NOMO-1 (cell line): ENCODE measurements at regions not wholly inside any gene's neighbourhood (a gene's known extent, or its start where the extent isn't known, plus 50 kb on each side); places are given as distances from the start of the nearest gene placed in this dataset.
"Not testable (repeated sequence)": the region's sequence is repeated elsewhere in the genome, so short reads cannot be mapped to it uniquely, and the experiment has no call there.

ENCODE experiments used
- DNase-seq, 2 experiments: peaks; one replicate each; lab custom pipeline; 2025; ENCODE audit not compliant: unreplicated experiment in 2 of 2; lab: John Stamatoyannopoulos, UW

- no peak for DNase-seq
These were observed 815.7 kb downstream of the BRD1 start for GRCh38 chr22:49011769-49012648.

DNA sequence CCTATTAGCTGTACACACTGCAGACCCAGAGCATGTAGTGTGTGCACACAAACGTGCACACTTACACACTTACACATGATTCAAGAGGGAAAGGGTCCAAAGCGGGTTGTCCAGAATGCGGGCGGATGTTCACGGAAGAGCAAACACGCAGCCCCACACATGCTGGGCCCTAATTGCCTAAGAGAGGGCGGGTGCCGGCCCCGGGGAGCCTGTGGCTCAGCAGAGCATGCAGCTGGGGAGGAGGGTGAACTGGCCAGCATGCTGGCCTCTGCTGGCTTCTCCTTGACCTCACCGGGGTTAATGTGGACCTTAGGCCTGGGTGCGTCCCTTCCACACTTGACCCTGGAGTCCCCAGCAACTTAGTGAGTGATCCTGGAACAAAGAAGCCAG lies 816.3 kb downstream of the BRD1 start:
- DNase-seq, result no peak

DNA sequence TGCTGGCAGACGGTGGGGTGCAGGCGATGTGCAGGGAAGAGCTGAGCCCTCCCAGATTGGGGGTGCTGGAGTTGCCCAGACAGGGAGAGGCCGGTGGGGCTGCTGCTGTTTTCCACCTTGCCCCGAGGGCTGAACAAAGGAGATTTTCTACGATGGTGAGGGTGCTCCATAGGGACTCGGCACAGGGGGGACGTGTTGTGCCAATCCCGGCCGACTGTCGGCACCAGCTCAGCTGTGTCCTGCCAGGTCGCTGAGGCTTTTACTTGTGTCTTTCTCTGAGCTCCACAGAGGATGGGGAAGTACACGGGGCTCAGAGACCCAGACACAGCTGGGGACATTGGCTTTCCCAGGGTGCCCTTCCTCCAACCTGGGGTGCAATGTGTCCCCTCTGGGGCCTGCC lies 816.8 kb downstream of the BRD1 start:
- no peak for DNase-seq

DNA sequence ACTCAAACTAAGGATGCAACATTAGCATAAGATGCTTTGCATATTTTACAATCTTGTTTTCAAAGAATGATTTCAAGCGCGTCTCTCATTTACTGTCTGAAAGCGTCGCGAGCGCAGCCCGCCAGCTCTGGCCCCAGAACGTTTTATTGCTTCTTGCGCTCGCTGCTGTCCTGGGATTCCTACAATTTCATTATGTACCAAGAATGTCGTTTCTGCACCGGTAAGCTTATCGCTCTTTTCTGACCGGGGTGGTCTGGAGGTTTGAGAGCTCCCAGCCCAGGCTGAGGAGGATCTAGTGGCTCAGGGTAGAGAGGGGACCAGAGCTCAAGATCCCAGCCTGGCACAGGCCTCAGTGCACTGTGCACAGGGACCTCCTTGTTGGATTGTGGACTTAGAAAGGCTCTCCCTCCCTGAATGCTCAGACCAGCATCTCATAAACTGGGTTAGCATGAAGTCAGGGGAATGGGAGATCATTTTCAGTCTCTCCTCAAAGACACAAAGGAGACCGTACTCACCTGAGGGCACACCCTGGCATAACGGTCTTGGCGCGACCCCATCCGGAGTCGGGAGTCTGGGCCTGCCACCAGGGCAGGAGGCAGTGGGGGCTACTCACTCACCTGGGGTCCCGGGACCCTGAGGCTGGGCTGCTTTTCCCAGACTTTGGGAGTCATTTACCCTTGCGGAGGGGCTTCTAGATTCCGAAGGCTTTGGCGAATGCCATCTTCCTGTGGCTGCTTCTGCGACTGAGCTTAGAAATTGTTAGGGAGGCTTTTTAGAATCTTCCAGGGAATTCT lies 817.4 kb downstream of the BRD1 start:
- no peak for DNase-seq

- DNase-seq, result no peak
These were observed 818.2 kb downstream of the BRD1 start for GRCh38 chr22:49009359-49010063.

- DNase-seq, result no peak
These were observed 818.9 kb downstream of the BRD1 start for GRCh38 chr22:49008682-49009235.

DNA sequence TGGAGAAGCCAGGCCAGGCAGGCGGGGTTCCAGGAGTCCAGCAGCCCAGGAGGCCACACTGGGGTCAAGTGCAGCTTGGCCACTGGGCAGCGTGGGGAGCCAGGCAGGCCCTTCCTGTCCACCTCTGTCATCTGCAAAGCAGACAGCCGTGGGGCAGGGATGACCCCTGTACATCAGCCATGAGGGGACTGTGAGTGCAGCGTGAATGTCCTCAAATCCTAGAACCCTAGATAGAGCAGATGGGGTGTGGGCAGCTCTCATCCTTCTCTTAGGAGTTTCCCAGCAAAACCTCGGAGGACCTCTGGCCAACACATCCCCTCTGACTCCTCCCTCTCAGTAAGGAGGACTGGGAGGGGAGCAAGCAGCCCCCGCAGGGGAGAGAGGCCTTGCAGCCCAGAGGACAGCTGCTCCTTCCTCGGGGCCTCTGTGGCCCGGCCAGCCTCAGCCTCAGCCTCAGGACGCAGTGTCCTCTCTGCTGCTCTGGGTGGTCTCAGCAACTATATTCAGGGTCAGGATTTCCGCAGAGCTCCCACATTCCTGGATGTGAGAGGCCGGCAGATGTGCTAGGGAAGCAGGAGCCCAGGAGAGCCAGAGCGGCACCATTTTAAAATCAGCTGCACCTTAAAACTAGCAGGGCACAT lies 820.5 kb downstream of the BRD1 start:
- no peak for DNase-seq

DNA sequence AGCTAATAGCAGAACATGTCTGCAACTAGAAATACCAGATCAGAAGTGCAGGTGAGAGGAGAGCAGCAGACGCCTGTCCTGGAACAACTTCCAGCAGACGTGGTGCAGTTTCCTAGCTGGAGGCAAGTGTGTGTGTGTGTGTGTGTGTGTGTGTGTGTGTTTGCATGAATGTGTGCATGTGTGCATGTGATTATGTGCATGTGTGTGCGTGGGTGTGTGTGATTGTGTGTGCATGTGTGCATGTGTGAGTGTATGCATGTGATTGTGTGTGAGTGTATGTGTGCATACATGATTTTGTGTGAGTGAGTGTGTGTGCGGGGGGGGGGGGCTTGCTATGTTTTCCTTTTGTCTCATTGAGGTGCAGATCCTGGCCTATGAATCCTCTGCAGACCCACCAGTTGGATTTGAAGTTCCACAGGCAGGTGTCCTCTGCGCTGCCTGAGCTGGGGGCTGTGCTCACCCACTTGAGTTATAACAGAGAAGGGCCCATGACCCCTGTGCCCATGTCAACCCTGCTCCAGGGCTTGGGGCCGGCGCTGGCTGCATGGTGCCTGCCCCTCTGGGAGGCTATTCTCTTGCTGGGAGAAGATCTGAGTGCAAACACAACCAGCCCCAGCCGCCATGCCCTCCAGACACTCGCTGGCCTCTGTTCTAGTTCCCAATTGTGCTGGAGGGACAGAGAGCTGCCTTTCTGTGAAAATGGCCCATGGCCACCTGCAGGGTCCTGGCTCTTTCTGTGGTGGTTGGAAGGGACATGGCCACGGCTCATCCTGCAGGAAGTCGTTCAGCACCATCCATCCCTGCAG lies 821.3 kb downstream of the BRD1 start:
- DNase-seq, result no peak

- no peak for DNase-seq
These were observed 822.1 kb downstream of the BRD1 start for GRCh38 chr22:49005557-49005956.

DNA sequence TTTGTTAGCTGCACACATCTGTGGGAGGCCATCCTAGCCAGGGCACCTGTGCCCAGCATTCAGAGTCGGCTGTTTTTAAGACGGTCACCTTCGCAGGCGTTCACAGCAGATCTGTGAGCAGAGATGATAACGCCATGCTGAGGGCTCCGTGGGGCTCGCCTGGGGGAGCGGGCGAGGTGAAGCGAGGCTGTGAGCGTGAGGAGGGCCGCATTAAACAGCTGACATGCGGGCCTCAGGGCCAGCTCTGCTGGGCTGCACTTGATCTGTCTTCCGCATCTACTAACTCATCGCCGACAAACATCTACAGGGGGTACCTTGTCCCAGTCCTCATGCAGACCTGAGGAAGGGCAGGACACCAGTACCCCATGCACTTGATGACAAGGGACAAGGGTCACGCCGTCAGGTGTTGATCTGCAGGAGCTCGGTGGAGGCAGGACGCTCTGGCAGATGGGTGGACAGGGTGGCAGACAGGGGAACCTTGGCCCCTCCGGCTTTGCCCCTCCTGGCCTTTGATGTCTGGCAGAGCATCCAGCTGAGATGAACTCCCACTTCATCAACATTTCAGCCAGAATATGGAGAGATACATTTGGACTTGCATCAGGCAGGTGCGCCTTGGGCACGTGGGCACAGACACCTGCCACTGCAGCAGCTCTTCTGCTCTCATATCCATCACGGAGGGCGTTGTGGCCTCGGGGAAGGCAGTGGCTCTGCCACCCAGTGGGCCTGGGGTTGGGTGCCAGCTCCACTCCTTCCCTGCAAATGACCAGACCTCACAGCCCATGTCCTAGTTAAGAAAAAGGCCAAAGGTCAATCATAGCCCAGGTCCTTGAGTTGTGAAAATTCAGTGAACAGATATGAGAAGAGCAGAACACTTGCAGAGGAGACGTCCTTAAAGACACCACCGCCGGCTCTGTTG lies 822.9 kb downstream of the BRD1 start:
- DNase-seq, result no peak

- DNase-seq, result not testable (repeated sequence)
These were observed 830.1 kb downstream of the BRD1 start for GRCh38 chr22:48997605-48998004.

DNA sequence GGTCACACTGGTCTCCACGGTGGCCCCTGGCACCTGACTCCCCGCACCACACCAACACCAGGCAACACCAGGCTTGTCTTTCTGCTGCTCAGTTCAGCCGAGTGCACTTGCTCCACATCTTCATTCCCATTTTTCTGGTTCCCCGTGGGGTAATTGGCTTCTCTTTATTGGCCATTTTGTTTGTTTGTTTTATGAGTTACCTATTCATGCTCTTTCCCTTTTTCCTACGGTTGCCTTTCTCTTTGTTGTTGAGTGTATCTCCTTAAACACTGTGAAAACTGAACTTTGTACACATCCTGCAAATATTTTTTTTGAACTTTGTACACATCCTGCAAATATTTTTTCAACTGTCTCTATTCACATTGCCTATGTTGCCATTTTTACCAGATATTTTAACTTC lies 834.0 kb downstream of the BRD1 start:
- no peak for DNase-seq

GRCh38 chr22:48984639-48985038 lies 843.0 kb downstream of the BRD1 start:
- no peak for DNase-seq

DNA sequence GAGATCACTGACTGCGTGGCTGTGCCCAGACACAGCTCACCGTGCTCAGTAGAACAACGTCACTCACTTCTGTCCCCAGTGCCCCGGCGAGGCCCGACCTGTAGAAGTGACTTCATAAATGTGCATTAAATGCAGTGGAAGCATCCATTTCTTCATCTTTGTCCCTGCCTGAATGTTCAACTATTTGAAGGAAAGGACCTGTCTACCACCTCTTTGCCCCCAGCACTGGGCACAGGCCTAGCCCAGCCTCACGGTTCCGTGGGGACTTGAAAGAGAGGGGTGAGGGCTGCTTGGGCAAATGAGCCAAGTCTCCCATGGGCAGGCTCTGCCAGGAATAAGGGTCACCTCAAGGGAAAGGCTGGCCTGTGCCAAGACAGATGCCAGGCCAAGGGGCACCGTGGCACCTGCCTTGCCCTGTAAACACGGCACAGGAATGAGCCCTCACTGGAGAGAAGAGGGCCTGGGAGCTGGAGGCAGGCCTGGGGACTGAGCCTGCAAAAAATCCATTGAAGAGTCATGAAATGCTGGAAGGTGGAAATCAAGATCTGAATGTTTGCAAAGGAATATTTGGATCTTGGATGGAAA lies 845.3 kb downstream of the BRD1 start:
- no peak for DNase-seq

DNA sequence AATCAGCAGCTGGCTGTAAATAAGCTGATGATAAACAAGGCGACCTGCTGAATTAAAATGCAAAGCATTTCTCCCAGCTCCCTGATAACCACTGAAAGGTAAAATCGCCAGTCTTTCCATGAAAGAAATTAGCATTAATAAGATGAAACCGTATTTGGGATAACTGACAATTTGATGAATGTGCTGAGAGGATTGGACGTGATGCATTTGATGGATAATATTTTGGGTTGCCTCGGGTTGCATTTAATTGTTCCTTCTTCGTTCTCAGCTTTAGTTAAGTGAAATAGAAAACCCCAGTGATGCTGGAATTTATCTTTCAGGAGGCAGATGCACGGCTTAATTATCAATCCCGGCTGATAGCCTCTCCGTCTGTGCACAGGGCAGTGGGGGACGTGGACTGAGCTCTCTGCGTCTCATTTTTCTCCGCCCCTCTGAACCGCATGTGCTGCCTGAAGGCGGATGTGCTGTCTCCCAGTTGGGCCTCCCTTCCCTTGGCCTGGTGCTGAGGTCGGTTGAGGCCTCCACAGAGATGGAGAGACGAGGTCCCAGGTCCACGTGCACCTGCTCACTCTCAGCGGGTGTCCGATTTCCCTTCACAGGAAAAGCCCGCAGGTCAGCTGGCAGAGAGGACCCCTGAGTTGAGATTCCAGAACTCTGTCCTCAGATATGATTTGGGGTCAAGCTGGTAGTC lies 846.2 kb downstream of the BRD1 start:
- DNase-seq, result no peak

- no peak for DNase-seq
These were observed 846.8 kb downstream of the BRD1 start for GRCh38 chr22:48980918-48981317.

DNA sequence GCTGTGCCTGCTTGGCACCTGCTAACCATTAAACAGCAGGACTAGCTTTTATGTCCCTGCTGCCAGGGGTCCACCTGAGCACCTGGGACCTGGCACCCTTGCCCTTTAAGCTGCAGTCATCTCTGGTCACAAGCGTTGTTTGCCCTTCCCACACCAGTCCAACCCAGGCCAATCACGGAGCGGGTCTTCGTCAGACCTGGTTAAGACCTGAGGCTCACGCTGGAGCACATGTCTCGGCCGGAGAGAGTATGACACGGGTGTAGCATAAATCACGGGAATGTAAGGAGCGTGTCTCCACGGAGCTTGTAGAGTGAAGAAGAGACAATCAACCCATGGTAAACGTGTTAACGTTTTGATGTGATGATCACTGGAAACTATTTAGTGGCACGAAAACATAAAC lies 847.3 kb downstream of the BRD1 start:
- no peak for DNase-seq

GRCh38 chr22:48979482-48979881 lies 848.2 kb downstream of the BRD1 start:
- no peak for DNase-seq
